ENCODE measurements at regions not wholly inside any gene's neighbourhood (a gene's known extent, or its start where the extent isn't known, plus 50 kb on each side); places are given as distances from the start of the nearest gene placed in this dataset.

- TF ChIP-seq CTCF (IDR thresholded peaks at IDR 0.05) (no peak), ZFX (IDR thresholded peaks at IDR 0.05; ENCODE audit: borderline replicate concordance) (no peak)
Observed at GRCh38 chr9:75378036-75378435, 289.7 kb downstream of the OSTF1 start.
